Retinal pigment epithelial cell (primary cell): ENCODE measurements at regions not wholly inside any gene's neighbourhood (a gene's known extent, or its start where the extent isn't known, plus 50 kb on each side); places are given as distances from the start of the nearest gene placed in this dataset.
"Not testable (repeated sequence)": the region's sequence is repeated elsewhere in the genome, so short reads cannot be mapped to it uniquely, and the experiment has no call there.

Source experiments
- DNase-seq: peaks from one replicate; pipeline ENCODE4 v3.0.0-alpha.2; 2010; ENCODE audit warnings: low read depth
- H3K4me3 ChIP-seq: 2 replicates; pipeline ENCODE4 v1.5.1; 2011; ENCODE audit warnings: mild to moderate bottlenecking, low read length, control low read depth, moderate library complexity
- TF ChIP-seq, protein P1 (sequence below): conservative IDR thresholded peaks from 2 replicates; pipeline ENCODE4 v1.5.1; 2011; ENCODE audit warnings: low read depth, low read length, control low read depth, inconsistent platforms

DNA sequence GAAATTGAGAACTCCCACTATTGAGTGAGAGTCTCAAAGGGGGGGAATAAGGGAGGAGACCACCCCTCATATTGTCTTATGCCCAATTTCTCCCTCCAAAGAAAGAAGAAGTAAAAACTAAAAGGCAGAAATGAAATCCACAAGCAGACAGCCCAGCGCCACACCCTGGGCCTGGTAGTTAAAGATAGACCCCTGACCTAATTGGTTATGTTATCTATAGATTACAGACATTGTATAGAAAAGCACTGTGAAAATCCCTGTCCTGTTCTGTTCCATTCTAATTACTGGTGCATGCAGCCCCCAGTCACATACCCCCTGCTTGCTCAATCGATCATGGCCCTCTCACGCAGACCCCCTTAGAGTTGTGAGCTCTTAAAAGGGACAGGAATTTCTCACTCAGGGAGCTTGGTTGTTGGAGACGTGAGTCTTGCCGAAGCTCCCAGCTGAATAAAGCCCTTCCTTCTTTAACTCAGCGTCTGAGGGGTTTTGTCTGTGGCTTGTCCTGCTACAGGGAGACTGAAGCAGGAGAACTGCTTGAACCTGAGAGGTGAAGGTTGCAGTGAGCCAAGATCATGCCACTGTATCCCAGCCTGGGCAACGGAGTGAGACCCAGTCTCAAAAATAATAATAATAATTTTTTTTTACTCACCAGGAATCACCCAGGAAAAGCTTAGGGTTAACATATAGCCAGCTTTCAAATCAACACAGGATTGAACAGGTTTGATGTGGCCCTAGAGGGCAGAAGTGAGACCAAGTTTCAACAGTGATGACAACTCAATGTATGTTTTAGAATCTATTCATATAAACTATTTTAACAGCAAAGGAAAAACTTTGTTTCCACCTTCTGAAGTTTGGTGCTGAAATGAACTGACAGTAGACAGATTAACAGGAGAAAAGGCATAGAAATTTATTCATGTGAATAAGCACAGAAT, 181.4 kb upstream of the NDUFV2 start:
- TF ChIP-seq, protein P1, sequence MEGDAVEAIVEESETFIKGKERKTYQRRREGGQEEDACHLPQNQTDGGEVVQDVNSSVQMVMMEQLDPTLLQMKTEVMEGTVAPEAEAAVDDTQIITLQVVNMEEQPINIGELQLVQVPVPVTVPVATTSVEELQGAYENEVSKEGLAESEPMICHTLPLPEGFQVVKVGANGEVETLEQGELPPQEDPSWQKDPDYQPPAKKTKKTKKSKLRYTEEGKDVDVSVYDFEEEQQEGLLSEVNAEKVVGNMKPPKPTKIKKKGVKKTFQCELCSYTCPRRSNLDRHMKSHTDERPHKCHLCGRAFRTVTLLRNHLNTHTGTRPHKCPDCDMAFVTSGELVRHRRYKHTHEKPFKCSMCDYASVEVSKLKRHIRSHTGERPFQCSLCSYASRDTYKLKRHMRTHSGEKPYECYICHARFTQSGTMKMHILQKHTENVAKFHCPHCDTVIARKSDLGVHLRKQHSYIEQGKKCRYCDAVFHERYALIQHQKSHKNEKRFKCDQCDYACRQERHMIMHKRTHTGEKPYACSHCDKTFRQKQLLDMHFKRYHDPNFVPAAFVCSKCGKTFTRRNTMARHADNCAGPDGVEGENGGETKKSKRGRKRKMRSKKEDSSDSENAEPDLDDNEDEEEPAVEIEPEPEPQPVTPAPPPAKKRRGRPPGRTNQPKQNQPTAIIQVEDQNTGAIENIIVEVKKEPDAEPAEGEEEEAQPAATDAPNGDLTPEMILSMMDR: peak; percentile 27

DNA sequence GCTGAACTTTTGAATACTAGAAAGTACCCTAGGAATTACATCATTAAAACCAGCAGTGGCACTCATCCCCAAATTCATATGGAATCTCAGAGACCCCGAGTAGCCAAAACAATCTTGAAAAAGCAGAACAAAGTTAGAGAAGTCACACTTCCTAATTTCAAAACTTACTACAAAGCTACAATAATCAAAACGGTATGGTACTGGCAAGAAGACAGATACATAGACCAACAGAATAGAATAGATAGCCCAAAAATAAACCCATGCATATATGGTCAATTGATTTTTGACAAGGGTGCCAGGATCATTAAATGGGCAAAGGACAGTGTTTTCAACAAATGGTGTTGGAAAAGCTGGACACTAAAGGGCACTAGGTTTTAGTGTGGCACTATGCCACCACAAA, 176.0 kb upstream of the NDUFV2 start:
- TF ChIP-seq, protein P1: no peak
- no peak overlapping the region for H3K4me3 ChIP-seq
- DNase-seq: no peak

More for the DNA sequence above, 181.4 kb upstream of the NDUFV2 start:
- DNase-seq, H3K4me3 ChIP-seq: not testable (repeated sequence)

DNA sequence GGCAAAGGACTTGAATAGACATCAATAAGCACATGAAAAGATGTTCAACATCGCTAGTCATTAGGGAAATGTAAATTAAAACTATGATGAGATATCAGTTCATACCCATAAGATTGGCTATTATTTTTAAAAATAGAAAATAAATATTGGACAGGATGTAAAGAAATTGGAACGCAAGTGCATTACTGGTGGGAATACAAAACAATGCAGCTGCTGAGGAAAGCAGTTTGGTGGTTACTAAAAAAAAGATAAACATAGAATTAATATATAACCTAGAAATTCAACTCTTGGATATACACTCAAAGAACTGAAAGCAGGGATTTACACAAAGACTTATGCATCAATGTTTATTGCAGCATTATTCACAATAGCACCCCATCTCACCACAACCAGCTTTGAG, 174.5 kb upstream of the NDUFV2 start:
- no peak overlapping the region for H3K4me3 ChIP-seq
- DNase-seq: no peak

DNA sequence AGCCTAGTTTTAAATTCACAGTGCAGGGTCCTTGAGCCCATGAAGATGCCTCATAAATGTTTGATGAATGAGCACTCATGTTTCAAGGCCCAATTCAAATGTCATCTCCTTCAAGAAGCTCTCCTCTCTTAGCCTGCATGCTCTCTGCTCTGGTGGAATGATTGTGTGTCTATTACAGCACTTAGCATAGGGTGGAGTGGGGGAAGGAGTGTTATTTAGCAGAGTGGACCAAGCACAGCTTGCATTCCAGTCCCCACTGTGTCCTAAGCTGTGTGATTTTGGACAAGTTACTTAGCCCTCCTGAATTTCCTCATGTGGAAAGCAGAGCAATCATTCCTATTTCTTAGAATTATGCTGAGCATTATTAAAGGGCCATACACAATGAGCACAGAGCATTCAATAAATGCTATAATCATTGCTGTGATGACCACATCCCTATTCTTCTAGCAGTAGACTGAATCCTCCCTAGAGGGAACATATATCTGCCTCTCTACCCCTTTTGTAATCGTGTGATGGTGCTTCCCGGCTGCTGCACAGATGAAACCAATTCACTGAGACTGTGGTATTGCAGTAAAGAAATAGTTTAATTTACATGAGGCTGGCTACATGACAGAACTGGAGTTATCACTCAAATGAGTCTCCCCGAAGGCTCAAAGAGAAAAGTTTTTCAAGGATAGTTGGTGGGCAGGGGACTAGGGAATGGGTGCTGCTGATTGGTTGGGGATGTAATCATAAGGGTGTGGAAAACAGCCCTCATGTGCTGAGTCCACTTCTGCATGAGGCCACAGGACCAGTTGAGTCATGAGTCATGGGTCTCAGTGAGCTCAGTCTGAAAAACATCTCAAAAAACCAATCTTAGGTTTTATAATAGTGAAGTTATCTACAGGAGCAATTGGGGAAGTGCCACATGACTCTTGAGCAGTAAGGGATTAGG, 173.4 kb upstream of the NDUFV2 start:
- TF ChIP-seq, protein P1: no peak

More for the DNA sequence above, 174.5 kb upstream of the NDUFV2 start:
- TF ChIP-seq, protein P1: no peak

DNA sequence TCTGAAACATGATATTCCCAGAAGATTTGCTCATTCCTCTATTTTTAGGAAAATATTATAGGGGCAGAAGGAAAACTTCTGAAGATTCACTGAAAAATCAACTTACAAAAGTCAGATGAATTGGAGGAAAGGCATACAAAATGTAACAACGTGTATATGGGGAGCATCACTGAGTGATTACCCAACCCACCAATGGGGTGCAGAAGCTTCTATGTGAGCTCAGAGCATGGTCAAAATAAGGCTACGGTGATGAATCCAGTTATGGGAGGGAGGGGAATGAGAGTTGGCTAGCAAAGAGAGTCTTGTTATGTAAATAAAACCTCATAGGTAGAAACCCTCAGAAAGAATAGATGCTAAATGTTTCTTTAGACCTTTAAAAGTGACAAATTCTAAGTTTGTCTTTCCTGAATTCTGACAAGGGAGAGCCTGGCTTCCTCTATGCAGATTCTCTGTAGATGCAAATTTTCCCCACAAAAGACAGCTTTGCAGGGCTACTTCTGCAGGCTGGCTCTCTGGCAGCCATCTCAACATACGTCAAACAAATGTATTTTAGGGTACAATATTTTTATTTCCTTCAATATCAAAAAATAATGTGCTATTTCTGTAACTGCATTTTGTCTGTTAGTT, 171.4 kb upstream of the NDUFV2 start:
- no peak for DNase-seq
- H3K4me3 ChIP-seq: no peak overlapping the region
- TF ChIP-seq, protein P1: no peak

More for the DNA sequence above, 173.4 kb upstream of the NDUFV2 start:
- DNase-seq: no peak
- H3K4me3 ChIP-seq: no peak overlapping the region

DNA sequence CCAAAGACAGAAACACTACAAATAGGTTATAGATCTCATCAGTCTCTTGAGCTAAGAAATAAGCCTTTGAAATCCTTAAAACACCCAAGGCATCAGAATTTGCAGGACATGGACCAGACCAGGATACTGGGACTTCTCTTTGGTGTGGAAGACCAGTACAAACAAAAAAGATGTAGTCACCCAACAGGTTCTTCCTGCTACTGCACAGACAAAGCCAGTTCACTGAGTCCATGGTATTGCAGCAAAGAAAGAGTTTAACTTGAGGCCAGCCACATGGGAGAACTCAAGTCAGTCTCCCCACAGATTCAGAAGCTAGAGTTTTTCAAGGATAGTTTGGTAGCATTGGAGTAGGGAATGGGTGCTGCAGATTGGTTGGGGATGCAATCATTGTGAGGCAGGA, 169.6 kb upstream of the NDUFV2 start:
- H3K4me3 ChIP-seq: no peak overlapping the region
- no peak for DNase-seq
- TF ChIP-seq, protein P1: no peak
